Amniotic epithelial cell (primary cell): ENCODE measurements at regions not wholly inside any gene's neighbourhood (a gene's known extent, or its start where the extent isn't known, plus 50 kb on each side); places are given as distances from the start of the nearest gene placed in this dataset.
"Not testable (repeated sequence)": the region's sequence is repeated elsewhere in the genome, so short reads cannot be mapped to it uniquely, and the experiment has no call there.

ENCODE experiments used
- DNase-seq: peaks from one replicate; pipeline ENCODE4 v3.0.0-alpha.2; 2010; ENCODE audit warnings: low read depth

DNA sequence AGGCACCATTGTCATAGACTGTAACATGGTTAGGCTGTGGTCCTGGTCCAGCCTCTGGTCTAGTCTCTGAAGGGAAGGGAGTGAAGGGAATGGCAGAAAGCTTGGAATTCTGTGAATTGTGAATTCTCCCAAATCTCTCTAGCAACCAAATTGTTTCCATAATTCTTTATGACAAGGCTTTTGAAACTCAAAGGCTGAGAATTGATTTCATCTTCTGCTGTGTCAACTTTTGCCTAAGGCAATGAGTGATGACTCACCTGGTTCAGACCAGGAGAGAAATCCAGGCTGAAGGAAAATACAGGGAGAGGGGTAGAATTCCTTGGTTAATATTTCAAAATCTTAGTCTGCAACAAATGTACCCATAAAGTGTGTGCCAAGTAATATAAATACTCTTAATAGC is 82.6 kb upstream of the ADPGK start:
- no peak for DNase-seq

DNA sequence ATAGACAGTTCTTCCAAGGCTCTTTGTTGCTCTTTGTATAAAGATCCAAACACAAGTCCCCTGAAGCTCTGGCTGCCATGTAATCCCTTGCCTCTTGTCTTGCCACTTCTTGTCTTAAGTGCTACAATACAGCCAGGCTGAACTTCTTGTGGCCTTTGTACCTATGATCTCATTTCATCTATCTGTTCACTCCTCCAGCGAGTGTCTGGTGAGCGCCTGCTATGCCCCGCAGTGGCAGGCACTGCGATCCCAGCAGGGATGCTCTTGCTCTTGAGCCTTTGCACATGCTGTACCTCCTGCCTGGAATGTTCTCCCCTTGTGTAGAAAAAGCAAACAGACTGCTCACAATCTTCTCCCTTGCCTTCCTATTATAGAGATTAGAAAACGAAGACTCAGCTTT is 81.9 kb upstream of the ADPGK start:
- DNase-seq = no peak

DNA sequence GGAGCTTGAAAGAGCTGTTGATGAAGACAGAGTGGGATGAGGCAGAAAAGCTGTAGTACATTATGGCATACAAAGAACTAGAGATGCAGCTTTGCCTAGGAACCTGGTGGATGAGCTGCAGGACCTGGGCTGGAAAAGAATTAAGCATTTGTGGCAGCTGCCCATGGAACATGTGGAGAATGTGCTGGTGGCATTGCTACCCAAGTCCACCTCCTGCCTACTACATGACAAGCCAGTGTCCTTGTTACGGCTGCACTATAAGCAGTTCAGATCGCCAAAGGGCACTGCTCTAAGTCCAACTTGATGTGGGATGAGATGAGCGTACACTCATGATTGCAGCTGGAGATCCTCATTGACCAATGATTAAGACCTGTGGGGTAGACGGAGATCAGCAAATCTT is 81.1 kb upstream of the ADPGK start:
- no peak for DNase-seq

DNA sequence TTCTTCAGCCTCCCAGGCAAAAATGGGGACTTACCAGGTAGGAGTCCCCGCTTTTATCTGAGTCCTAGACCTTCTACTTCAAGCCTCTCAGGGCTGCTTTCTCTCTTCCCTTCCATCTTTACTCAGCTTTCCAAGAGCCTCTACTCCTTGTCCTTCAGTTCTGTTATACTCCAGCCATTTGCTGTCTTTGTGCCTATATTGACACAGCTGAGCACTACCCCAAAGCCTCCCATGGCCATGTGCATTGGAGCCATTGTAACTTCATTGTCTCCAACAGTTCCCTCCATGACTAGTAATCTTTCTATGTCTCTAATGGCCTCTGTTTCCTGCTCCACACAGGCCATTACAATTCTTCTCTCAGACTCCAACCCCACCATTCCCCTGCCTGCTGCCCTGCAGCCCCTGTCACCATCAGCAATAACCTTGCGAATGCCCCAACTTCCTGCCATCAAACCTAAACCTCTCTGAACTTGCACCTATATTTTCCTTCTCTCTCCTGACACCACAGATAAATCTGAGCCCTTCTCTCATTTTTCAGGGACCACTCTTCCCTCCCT is 77.9 kb upstream of the ADPGK start:
- DNase-seq = no peak

DNA sequence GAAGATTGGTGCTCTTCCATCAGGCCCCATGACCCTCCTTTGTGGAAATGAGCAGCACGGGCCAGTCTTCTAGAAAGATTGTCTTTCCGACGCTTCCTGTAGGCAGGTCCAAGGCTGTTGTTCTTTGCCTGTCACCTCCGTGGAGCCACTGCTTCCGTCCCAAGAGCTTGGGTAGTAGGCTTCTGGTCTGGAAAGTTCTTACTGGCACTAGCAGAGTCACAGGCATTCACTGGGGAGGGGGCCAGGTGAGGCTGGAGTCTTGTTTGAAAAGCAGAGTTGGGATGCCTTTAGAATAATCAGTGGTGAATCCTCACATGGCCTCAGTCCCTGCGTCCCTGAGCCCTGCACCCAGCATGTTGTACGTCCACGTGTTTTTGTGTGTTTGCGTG is 76.2 kb upstream of the ADPGK start:
- no peak for DNase-seq

DNA sequence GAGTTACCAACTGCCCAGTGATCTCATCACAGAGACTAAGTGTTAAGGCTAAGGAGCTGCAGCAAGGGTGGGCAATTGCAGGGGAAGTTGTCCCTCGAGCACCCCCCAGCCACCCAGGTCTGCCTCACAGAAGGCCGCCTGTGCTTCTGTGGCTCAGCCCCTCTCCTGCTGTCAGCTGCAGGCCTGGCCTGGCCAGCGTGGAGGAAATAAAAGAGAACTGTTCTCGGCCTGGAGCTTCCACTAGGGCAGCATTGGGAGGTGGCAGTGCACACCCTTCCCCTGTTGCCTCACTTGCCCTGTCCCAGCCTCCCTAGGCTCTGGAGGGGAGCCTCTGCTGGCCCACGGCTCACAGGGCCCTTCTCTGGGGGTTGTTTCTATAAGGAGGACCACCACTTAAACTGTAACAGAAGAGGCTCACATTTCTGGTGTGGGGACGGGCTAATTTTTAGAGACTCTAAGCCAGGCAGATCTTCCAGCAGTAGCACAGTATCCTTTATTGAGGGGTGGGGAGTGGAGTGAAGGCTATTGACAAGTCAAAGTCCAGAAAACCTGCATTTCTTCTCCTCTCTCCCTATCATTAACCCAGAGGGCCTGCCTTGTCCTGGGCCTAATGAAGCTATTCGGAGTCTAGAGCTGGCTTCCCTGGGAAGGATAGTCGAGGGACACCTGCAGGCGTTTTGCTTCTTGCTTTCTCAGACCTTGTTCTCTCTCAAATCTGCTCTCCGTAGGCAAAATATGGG is 75.6 kb upstream of the ADPGK start:
- no peak for DNase-seq

DNA sequence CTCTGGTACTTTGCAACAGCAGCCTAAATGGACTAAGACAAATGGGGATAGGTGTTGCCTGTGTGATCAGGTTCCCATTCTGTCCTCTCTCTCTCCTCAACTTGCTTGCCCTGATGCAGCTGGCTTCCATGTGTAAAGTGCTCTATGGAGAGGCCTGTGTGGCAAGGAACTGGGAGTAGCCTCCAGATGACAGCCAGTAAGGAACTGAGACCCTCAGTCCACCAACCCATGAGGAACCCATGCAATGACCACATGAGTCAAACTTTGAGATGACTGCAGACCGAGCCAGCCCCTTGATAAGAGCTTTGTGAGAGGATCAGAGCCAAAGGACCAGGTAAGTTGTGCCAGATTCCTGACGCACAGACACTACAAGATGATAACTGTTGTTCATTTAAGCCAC is 74.6 kb upstream of the ADPGK start:
- DNase-seq = no peak

DNA sequence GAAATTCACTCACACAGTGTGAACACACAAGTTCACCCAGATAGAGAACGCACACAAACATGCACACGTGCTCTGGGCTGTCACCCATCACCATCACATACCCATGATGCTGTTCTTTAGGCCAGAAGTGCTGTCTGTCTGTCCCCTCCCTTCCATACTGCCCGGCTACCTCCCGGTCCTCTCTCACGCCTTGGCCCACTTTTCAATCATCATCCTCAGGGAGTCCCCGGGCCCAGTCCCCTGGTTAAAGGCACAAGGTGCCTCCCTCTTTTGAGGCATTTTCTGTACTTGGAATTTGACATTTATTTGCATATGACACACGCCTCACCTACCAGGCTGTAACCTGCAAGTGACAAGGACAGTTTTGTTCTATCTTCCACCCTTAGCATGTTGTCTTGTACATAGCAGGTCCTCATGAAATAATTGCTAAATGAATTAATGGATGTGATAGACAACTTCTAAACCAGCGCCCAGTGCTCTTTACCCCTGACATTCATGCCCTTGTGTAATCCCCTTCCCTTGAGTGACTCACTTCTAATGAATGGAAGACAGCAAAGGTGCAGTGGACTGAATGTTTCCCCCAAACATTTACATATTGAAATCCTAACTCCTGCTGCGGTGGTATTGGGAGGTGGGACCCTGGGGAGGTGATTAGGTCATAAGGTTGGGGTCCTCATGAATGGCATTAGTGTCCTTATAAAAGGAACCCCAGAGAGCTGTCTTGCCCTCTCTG is 73.9 kb upstream of the ADPGK start:
- DNase-seq = no peak

DNA sequence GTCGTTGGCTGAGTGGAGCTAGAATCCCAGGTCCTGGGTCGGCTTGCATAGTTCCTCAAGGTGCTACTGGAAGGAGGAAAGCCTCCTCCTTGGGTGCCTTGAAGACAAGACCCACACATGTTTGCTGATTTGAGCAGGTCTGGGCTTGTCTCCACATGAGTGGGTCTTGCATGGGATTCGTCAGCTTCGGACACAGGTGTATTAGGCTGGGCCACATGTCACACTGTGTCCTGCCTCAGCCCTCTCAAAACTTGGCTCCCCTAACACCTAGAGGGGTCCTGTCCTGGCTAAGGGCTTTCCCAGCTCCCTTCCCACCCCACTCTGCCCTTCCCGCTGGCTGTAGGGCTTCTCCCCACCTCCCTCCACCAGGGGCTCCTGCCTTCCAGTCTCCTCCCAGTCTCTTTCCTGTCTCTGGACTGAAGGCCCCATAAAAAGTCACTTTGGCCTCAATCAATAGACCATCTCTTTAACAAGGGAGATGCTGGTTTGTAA is 73.0 kb upstream of the ADPGK start:
- no peak for DNase-seq

DNA sequence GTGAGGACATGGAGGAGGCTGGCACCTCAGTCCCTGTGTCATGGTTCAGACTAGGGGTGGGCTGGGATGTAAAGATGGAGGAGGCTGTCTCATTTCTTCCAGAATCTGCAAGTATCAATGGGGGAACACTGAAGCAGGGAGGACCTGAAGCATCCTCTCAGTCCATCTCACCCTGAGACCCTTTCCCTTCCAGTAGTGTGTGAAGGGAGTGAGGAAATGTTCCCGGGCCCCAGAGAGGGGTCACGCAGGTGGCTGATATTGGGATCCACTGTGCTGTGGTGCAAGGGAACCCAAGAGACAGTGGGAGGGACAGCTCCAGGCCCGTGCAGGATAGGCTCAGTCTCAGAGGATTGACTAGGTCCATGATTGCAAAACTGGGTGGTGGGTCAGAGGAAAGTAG is 72.2 kb upstream of the ADPGK start:
- DNase-seq = no peak

DNA sequence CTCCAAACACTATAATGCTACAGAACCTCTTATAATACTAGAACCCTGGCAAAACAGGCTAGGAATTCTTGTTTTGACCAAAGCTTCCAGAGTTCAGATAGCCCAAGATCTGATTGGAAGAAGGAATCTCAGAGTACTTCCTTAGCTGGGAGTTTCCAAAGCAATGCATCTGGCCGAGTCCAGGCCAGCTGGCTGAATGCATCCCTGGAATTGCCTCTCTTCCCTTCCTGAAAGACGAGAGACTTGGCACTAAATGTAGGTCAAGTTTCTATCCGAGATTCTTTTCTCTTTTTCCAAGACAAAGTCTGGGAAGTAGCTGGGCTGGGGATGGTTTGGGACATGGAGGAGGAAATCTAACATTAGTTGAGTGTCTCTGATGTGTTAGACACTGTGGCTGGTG is 68.7 kb upstream of the ADPGK start:
- DNase-seq = no peak

DNA sequence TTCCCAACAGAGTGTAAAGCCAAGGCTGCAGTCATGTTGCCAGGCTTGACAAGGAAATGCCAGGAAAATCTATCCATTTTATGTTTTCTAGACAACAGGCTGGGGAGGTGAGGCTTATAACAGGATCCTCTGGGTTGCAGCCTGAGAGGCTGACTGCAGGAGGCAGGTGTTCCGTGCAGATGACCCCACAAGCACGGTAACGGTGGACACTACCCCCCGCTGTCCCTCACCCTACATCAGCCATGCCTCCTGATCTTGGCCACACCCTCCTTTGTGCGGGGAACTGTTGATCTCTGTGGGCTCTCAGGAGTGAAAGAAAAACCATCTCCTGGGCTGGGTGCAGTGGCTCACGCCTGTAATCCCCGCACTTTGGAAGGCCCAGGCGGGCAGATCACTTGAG is 68.0 kb upstream of the ADPGK start:
- DNase-seq = no peak

DNA sequence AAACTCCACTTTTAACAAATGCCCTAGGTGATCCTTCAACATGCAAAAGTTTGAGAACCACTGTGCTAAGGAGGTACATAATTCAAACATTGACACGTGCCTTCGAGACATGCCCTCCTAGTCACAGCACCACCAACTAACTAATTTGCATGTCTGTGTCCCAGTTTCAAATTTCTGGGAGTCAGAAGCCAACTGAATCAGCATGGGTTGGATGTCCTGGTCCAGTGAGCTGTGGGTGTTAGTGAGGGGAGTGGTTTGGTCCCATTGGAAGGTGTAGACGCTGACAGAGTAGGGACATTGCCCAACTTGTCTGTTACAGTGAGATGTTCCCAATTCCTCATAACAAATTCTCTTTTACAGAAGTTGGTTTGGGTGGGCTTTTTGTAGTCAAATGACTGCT is 67.3 kb upstream of the ADPGK start:
- no peak for DNase-seq

DNA sequence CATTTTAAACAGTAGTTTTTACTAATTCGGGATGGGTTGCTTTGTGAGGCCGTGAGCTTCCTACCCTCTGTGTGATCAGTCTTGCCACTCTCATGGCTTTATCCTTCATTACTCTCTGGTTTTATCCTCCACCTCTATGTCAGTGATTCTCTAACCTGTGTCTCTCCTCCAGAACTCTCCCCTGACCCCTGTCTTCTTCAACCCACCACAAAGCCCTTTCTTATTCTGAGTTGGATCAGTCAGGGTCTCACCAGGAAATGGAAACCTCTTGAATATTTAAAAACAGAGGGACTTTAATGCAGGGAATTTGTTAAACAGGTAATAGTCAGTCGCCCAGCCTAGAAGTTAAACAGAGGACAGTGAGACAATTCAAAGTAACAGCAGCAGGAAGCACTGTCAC is 64.2 kb upstream of the ADPGK start:
- DNase-seq = no peak

DNA sequence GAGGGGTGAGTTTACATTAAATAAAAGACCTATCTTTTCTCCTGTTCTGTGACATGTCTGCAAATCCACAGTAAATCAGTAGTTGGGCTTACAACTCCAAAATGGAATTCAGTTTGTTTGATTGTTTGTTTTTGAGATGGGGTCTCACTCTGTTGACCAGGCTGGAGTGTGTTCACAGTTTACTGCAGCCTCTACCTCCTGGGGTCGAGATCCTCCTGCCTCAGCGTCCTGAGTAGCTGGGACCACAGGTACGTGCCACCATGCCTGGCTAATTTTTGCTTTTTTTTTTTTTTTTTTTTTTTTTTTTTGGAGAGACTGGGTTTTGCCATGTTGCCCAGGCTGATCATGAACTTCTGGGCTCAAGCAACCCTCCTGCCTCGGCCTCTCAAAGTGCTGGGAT is 63.5 kb upstream of the ADPGK start:
- DNase-seq = no peak

DNA sequence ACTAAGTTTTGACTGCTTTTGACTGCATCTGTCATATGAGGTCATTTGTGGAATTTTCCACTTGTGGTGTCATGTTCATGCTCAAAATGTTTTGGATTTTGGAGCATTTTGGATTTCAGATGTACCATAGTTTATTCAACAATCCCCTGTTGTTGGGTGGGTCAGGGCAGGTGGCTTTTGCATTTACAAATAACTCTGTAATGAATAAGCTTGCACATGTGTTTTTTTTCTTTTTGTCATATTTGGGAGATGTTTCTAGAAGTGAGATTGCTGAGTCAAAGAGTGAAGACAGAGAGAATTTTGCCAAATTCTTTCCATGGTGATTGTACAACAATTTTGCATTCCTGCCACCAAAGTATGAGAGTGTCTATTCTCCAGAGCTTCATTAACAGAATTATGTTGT is 62.4 kb upstream of the ADPGK start:
- no peak for DNase-seq

DNA sequence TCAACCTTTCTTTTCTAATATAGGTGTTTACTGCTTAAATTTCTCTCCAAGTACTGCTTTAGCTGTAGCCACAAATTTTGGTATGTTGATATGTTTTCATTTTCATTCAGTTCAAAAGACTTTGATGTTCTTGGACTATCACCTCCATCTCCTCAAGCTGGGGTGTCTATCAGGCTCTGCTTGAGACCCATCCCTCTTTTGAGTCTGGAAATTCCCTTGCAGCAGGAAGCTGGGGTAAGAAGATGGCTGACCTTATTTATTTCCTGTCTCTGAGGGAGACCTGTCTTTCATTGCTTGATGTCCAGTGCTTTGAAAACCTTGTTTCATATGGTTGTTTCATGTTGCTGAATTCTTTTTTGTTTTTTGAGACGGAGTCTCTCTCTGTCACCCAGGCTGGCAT is 60.5 kb upstream of the ADPGK start:
- no peak for DNase-seq

DNA sequence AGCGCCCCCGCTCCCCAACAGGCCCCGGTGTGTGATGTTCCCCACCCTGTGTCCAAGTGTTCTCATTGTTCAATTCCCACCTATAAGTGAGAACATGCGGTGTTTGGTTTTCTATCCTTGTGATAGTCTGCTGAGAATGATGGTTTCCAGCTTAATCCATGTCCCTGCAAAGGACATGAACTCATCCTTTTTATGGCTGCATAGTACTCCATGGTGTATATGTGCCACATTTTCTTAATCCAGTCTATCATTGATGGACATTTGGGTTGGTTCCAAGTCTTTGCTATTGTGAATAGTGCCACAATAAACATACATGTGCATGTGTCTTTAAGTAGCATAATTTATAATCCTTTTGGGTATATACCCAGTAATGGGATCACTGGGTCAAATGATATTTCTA is 59.8 kb upstream of the ADPGK start:
- DNase-seq = not testable (repeated sequence)

DNA sequence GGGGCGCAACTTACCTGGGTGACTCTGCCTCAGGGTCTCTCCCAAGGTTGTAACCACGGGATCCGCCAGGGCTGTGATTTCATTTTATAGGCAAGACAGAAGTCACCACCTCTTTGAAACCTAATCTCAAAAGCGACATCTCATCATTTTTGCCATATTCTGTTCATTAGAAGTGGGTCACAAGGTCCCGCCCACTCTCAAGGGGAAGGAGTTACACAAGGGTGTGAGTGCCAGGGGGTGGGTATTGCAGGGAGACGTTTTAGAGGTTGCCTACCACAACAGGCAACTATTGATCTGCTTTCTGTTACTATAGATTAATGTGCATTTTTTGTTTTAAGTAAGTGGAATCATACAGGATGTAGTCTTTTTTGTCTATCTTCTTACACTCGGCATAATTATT is 56.6 kb upstream of the ADPGK start:
- no peak for DNase-seq

DNA sequence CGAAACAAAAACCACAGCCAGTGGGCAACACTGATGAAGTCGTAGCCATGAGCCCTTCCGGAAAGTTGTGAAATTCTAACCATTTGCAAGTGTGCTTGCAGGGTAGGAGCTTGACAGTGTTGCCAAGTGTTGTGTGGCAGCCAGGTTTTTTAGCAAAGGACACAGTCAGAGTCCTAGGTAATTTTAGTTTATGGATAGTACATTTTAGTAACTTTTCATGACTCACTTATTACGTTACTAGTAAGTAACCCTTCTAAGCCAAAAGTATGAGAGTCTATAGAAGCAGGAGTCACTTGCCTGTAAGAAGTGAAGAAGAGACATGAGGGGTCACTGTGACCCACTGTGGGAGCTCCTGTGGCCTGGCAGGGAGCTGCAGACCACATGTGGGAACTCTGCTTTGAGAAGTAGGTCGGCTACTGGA is 54.8 kb upstream of the ADPGK start:
- no peak for DNase-seq

DNA sequence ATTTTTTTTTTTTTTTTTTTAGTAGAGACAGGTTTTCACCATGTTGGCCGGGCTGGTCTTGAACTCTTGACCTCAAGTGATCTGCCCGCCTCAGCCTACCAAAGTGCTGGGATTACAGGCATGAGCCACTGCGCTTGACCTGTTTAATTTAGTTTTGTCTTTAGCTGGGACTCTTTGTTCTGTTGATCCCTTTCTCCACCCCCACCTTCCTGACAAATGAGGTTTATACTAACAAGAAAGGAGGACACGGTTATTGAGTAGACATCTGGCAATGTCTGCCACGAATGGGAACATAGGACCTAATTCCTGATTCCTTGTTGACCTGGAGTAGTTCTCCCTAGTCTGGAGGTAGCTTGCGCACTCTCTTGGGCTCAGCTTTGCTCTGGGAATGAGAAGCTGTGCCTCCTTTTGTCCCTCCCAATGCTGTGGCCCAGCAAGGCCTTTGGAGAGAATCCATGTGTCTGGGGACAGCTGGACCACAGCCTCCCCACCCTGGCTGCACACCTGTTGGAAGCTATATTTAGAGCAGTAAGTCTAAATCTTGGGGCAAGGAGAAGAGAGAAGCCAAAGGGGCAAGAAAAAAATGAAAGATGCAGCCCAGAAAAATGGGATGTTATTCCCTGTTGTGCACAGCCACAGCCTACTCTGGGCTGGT is 53.2 kb upstream of the ADPGK start:
- no peak for DNase-seq

DNA sequence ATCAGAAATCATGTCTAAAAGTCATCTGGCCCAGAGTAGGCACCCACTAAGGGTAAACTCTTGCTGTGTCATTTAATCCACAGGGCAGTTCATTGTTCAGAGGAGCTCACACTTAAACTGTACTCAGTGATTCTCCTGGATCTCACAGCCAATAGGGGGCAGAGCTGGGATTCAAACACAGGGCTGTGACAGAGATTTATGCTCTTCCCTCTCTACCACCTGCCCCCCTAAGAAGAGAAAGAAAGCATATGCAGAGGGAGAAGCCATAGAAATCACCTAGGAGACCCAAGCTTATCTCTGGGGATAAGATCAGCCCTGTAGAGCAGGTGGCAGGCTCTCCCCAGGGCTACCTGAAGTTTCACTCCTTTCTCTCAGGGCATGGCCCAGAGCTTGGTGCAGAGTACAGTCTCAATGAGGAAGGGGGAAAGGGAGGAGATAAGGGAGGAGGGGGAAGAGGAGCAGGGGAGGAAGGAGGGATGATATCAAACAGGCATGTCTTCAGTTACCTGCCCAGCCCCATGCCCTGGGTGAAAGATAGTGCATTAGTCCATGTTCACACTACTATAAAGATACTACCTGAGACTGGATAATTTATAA is 51.8 kb upstream of the ADPGK start:
- no peak for DNase-seq

DNA sequence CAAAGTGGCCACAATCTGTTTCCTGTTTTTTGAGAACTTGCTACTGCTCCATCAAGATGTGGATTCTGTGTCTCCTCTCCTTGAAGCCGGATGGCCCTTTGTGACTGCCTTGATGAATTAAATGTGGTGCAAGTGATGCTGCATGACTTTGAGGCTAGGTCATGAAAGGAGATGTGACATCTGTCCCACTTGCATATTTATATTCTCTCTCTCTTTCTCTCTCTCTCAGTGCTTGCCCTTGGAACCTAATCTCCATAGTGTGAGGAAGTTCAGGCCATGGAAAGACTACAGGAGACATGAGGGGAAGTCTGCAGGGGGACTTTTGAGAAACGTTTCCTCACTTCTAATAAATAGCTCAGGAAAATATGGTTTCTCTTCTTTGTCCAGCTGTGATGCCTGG is 50.0 kb upstream of the ADPGK start:
- DNase-seq = no peak
